GM21360 (cell line): ENCODE measurements at regions not wholly inside any gene's neighbourhood (a gene's known extent, or its start where the extent isn't known, plus 50 kb on each side); places are given as distances from the start of the nearest gene placed in this dataset.
"Not testable (repeated sequence)": the region's sequence is repeated elsewhere in the genome, so short reads cannot be mapped to it uniquely, and the experiment has no call there.

Source experiments
- ATAC-seq: cut with Tn5 transposase; IDR thresholded peaks from one replicate; pipeline ENCODE4 v1.9.1; 2021; ENCODE audit warnings: mild to moderate bottlenecking, moderate library complexity; ENCODE audit not compliant: unreplicated experiment

DNA sequence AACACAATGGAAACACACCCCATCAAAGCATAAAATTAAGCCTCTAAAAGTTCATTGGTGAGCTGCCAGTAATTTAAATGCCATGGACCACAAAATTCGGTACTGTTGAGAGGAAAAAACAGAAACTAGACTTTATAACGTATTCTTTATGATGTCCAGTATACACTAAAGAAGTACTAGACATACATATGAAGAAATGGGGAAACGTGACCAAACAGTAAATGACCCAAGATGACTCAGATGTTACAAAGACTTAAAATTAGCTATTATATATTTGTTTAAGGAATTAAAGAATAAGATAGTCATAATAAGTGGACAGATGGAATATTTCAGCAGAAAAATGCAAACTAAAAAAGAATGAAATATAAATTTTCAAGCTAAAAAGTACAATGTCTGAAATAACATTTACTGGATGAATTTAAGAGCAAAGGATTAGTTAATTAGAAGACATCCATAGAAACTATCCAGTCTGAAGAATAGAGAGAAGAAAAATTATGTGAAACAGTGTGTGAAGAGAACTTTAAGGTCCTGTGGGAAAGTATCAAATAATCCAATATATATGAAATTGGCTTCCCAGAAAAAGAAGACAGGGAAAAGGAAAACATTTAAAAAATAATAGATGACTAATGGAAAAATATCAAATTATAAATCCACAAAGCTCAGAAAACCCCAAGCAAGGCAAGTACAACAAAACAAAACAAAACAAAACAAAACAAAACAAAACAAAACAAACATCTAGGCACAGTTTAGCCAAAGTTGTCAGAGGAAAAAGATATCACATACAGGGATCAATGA lies 69.4 kb downstream of the SAMD9 start:
- ATAC-seq = no peak

DNA sequence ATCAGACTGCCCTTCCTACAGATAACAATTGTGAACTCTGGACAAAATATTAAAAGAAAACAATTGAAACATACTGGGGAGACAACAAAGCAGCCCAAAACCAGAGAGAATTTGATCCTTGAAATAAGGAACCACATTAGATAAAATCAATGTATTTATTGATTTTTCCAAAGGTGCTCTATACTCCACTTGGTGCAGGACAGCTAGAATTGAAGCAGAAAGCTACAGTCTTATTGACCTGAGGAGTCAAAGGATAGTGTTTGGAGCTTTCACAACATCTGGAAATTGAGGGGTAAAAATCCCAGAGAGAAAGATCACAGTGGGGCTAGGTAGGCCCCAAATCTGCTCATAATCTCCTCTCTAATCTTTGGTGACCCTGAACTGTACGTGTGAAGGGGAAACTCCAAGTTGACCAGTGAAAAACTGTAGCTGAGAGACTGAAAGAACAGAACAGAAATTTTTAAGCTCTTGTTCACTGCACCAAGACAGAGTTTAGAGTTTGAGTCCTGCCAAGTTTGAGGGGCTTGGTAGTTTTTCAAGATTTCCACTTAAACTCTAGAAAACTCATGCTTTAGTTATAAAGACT lies 70.2 kb downstream of the SAMD9 start:
- ATAC-seq = no peak

DNA sequence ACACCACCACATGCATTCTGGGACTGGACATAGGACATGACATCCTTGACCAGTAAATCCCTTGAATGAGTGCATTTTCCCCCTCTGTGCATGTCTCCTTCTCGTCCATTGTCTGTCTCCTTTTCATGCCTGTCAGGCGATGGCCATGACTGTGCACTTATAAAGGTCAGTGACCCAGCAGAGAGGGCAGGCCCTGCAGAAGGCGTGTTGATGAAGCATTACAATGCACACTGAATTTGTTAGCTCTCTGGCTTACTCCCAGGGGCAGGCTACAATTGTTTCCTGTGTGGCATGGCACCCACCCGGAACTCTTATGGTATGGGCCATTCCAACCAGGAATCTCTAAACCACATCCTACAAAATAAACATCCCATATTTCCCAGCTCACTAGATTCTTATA lies 71.1 kb downstream of the SAMD9 start:
- ATAC-seq = no peak

- ATAC-seq = no peak
These were observed 73.5 kb downstream of the SAMD9 start for GRCh38 chr7:93044147-93044810.

DNA sequence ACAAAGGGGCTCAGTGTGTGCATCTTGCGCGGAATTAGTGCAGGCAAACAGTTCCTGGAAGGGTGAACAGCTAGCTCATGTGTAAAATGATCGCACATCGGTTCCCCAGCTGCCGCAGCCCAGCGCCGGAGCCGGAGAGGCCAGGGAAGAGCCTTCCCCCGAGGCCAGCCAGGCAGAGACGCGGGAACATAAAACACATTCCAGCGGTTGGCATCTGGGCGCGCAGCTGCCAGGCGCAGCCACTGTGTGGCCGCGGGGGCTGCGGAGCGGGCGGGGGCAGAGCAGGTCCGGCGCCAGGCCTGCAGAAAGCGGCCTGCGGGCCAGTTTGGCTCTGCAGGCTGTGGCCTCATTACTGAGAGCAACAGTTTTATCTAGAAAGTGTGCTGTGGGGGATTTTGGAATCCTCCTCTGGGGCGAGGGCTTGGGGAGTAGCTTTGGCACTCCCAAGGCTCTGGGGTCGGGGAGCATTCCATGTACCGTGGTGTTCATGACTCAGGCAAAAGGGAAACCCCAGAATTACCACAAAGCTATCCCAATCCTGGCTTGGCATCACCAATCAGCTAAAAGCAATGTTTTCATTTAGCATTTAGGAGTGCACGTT lies 74.3 kb downstream of the SAMD9 start:
- ATAC-seq = no peak

DNA sequence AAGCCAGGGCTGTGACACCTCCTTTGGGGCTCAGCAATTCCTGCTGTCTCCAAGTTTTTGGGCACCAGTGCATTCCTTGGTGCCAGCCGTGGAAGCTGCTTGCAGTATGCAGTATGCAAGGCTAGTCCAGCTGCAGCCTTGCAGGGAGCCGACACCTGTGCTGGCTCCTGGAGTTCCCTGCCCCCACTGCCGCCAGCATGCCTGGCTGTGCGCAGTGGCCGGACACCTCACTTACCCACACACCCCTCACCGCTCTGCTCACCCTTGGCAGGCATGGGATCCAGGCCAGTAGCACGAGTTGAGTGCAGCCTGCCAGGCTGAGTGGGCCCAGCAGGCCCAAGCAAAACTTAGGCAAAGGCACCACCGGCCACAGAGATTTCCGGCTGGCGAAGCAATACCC lies 77.4 kb downstream of the SAMD9 start:
- no peak for ATAC-seq

DNA sequence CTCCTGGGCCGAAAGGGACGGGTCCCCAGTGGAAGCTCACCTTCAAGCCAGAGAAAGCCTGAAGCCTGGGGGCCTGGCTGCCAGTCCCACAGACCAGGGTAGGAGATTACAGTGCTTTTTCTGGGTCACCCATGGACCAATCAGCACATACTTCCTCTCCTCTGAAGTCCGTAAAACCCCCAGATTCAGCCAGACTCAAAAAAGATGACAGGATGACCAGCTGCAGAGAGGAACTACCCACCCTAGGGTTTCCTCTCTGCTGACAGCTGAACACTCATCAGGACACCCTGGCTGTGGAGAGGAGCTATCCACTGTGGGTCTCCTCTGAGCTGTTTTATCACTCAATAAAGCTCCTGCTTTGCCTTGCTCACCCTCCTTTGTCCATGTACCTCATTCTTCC lies 78.0 kb downstream of the SAMD9 start:
- no peak for ATAC-seq

DNA sequence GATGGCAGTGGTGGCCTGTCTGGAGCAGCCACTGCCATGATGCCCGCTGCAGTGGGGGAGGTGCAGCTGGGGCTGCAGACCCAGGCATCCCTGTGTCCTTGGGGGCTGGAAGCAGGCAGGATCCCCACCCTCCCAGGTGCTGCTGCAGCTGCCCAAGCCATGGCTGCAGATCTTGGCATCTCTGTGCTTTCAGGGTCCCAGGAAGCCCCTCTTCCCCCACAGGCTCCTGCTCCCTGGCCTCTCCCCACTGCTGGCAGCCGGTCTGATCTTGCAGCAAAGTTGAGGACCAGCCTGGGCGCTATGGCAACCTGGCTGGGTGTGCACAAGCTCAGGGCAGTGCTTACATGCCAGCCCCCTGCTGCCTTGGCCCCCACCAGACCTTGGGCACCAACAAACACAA lies 78.5 kb downstream of the SAMD9 start:
- ATAC-seq = no peak

DNA sequence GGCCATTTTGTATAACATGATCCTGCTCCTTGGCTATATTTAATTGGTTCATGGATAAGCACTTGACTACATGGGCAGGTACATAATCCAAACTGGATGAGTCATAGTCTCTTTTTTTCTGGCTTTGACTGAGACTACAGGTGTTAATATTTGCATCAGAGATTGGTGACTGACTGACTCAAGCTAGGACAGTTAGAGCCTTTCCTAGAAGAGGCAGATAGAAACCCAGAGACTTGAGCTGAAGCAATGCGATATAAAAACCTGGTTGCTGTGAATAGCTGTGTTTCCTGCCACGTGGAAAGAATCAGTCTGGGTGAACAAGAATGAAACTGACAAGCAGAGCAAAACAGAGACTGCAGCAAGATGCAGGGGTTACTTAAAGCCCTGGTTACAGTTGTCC lies 81.0 kb downstream of the SAMD9 start:
- ATAC-seq = peak; percentile 96

GRCh38 chr7:93036149-93036640 lies 81.6 kb downstream of the SAMD9 start:
- ATAC-seq = no peak

- no peak for ATAC-seq
These were observed 86.0 kb downstream of the SAMD9 start for GRCh38 chr7:93031795-93032194.

- ATAC-seq = no peak
These were observed 87.1 kb downstream of the SAMD9 start for GRCh38 chr7:93030605-93031225.

- no peak for ATAC-seq
These were observed 88.7 kb downstream of the SAMD9 start for GRCh38 chr7:93029056-93029455.

GRCh38 chr7:93028610-93029009 lies 89.2 kb downstream of the SAMD9 start:
- ATAC-seq = no peak

- no peak for ATAC-seq
These were observed 90.7 kb downstream of the SAMD9 start for GRCh38 chr7:93027044-93027443.

- no peak for ATAC-seq
These were observed 91.4 kb downstream of the SAMD9 start for GRCh38 chr7:93026425-93026824.

DNA sequence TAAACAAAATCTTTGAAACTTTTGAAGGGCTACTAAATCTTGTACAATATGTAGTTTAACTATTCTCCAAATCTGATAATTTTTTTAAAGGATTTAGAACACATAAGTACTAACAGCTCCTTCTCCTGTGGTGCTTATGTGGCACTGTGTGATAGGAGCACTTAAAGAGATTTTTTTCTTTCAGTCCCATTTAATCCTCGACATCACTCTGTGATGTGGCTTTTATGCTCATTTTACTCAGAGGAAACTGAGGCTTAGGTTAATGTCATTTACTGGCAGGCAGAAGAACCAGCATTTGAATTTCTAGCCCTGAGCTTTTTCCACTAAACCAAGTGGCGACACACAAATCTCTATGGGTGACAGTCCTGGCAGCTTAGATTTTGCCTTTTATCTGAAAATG lies 92.4 kb downstream of the SAMD9 start:
- ATAC-seq = no peak

DNA sequence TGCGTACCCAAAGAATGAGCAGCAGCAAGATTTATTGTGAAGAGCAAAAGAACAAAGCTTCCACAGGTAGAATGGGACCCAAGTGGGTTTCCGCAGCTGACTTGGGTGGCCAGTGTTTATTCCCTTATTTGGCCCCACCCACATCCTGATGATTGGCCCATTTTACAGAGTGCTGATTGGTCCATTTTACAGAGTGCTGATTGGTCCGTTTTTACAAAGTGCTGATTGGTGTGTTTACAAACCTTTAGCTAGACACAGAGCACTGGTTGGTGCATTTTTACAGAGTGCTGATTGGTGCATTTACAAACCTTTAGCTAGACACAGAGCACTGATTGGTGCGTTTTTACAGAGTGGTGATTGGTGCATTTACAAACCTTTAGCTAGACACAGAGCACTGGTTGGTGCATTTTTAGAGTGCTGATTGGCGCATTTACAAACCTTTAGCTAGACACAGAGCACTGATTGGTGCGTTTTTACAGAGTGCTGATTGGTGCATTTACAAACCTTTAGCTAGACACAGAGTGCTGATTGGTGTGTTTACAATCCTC lies 94.8 kb downstream of the SAMD9 start:
- not testable (repeated sequence) for ATAC-seq

- no peak for ATAC-seq
These were observed 96.0 kb downstream of the SAMD9 start for GRCh38 chr7:93021748-93022147.

- no peak for ATAC-seq
These were observed 99.1 kb downstream of the SAMD9 start for GRCh38 chr7:93018716-93019115.
